Islet precursor cell (in vitro differentiated cells): ENCODE measurements at regions not wholly inside any gene's neighbourhood (a gene's known extent, or its start where the extent isn't known, plus 50 kb on each side); places are given as distances from the start of the nearest gene placed in this dataset.
A peak's percentile ranks its signal among the peaks of the same experiment; 100 is the strongest.

Experiments used
- DNase-seq: peaks from one replicate; pipeline ENCODE4 v3.0.0-alpha.2; 2018

DNA sequence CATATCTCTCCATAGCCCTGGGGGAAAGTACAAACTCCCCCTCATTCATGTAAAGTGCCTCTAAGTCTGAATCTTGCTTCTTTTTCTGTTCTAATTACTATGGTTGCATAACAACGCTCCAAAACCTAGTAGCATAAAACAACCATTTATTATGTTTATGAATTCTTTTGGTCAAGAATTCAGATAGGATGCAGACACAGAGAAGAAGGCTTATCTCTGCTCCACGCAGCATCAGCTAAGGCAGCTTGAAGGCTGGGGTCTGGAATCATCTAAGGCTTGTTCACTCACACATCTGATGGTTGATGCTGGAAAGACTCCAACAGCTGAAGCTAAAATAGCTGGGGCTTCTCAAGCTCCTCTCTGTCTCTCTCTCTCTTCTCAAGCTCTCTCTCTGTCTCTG is 564.5 kb downstream of the ZNF674 start:
- no peak for DNase-seq

DNA sequence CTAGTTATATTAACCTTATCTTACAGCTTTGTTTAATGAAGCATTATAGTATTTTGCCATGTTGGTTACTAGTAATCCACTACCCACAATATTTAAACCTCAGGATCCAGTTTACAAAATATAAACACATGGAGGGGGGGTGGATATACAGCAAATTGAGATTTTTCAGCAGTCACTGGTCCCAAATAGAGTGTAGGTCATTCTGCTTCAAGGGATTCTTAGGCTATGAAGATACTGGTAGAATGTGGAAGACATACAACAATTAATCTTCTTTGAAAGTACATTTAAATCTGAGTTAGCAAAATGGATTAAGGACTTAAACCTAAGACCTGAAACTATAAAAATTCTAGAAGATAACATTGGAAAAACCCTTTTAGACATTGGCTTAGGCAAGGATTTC is 569.6 kb downstream of the ZNF674 start:
- no peak for DNase-seq

DNA sequence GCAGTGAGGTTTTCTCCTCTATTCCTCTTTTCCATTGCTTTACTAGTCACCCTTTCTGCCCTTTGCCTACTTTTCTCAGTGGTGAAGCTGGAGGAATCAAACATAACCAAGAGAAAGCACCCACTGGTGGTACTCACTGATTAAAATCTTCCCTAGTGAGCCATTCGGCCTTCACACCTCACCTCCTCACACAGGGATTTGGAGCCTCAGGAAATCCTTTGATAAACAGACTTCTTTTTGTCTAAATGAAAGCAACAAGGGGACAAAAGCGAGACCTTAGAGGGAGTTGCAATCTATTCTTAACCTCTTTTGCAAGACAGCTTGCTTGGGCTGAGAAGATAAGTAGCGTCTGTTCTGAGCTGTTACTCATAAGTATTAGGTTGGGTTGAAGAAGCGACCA is 572.6 kb downstream of the ZNF674 start:
- DNase-seq, result no peak

DNA sequence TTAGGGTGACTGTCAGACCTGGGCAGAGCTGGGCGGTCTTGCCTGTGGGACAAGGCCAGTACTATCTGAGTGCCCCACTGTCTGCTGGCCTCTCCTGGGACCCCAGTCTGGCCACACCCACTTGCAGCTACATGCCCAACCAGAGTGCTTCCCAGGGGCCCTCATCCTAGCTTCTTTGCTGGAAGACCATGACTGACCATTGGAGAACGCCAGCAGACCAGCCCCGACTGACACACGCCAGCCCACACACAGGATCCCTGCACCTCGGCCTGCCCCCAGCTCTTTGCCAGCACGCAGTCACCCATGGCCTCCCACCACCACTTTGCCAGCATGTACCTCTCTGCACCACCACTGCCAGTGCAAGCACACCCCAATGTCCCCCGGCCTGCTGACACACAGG is 585.7 kb downstream of the ZNF674 start:
- DNase-seq, result no peak

DNA sequence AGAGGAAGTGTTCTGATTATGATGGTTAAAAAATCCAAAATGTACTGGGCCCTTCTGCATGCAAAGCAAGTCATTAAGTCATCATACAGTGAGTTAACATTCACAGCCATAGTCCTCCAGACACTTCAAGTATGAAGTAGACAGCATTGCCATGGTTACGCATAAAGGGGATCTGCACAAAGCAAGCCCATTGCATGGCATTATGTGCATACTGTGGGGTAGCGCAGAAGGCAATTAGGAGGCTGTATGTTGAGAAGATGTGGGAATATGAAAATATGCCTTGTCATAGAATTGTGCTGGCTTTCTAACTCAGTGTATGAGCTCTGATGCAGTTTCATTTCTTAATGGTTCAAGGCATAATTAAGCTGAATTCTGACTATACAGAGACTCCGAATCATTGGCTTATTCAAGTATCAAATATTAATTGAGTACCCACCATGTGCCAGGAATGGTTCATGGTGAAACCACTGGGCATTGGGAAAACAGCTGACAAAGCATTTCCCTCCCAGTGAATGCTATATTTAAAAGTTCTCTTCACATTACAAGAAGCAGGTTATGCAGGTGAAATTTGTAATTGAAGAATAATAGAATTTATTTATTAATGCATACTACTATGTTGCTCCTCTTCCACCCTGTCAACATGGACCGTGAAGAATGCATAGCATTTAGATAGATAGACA is 588.9 kb downstream of the ZNF674 start:
- no peak for DNase-seq

DNA sequence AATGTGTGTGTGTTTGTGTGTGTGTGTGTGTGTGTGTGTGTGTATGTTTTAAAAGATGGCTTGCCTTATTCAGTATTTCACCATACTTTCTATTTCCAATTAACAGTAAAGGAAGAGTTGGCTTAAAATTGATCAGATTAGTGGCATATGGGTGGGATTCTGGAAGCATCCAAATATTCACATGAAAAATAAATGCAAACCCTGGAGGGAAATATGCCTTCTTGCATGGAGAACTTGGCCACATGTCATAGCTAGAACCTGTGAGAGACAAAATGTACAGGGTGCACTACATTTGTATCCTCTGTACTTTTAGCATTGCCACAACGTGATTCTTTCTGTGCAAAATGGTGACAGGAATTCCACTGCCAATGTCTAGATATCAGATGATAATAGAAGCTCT is 589.6 kb downstream of the ZNF674 start:
- DNase-seq, result no peak

DNA sequence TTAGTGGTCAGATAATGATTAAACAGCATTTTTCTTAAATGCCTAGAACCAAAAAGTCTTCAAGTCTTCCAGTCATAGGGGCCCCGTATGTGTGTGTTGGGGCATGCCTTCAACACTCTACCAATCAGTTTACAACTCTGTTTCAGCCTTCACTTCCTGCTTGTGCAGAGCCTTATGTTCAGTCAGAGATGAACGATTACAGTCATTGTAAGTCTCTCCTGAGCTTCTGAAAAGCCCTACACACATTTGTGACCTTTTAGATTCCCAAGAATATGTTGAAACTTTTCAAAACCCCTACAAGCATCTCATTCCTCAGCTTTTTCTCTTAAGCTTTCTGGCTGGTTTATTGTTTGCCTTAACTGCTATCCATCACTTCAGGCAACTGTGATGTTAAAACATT is 591.2 kb downstream of the ZNF674 start:
- no peak for DNase-seq

DNA sequence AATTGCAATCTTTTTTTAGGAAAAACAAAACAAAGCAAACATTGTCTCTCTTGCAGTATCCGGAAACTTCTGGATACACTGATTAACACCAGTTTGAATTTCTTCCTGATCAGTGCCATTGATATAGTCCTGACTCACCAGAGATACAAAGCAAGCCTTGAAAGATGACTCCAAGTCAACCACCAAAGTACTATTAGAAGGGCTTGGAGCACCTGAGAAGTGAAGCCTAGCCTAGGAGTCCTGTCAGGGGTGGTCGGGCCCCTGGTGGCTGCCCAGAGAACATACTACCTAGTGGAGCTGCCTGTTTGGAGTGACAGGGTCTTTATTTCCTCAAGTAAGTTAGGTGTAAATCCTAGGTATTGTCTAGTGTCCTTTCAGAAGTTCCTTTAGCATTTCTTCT is 593.2 kb downstream of the ZNF674 start:
- no peak for DNase-seq

DNA sequence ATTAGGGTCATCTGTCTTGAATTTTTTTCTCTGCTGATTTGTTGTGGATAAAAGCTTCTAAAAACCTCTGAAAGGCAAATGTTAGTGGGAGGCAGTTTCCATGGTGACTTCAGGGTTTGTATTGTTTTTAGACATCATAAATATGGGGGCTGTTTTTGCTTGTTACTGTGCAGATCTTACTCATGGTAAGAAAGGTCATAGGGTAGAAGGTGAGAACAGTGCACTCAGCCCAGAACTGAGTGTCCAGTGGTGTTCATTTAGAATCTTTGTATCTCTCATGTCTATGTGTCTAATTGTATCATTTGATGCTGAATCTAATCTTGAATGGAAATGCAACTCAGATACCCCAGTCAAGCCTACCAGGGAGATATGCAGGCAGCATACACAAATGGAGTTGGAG is 609.8 kb downstream of the ZNF674 start:
- no peak for DNase-seq

DNA sequence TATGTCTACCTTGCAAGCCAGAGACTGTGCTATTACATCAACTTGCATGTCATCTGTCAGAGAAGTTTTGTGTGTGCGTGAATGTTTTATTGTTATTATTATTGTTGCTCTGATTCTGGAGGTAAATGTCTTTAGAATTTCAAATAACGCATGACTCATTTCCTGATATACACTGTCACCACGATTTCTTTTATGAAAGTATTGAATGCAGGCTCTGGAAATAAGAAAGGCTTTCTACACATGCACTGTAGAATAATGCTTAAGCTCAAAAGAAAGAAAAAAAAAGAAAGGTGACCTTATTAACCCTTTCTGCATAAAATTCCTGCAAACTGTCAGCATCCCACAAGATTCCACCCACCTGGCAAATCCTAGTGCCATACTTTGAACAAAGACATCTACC is 632.9 kb downstream of the ZNF674 start:
- DNase-seq, result no peak

DNA sequence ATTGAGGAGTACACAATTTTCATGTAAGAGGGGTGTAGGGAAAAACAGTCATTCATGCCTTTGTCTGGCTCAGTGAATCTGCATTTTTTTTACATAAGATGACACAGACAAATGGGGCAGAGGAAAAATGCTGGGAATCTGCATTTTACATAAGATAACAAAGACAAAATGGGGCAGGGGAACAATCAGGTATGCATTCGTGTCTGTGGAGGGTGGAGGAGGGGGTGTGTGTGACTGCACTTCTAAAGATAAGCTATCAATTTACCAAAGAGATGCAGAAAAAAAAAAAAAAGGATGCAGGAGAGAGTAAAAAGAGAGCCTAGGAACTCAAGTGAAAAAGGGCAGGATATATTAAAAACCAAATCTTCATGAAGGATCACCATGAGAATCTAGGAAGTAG is 637.4 kb downstream of the ZNF674 start:
- DNase-seq, result no peak

DNA sequence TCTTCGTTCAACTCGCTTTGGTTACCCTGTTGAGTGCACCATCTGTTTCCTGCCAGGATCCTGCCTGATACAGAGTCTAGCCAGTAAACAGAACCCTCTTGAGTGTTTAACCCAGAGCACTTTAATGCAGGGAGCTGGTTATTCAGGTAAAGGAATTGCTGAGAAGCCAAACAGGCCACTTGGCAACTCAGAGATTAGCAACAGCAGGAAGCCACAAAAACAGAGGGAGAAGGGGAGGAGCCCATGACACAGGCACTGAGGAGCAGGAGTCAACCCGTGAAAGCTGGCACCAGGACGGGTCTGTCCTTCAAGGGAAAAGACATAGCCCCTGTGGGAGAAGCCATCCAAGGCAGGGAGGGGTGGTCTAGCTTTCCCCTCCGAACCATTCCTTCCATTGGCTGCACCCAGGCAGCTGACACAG is 641.4 kb downstream of the ZNF674 start:
- DNase-seq, result peak; percentile 71

DNA sequence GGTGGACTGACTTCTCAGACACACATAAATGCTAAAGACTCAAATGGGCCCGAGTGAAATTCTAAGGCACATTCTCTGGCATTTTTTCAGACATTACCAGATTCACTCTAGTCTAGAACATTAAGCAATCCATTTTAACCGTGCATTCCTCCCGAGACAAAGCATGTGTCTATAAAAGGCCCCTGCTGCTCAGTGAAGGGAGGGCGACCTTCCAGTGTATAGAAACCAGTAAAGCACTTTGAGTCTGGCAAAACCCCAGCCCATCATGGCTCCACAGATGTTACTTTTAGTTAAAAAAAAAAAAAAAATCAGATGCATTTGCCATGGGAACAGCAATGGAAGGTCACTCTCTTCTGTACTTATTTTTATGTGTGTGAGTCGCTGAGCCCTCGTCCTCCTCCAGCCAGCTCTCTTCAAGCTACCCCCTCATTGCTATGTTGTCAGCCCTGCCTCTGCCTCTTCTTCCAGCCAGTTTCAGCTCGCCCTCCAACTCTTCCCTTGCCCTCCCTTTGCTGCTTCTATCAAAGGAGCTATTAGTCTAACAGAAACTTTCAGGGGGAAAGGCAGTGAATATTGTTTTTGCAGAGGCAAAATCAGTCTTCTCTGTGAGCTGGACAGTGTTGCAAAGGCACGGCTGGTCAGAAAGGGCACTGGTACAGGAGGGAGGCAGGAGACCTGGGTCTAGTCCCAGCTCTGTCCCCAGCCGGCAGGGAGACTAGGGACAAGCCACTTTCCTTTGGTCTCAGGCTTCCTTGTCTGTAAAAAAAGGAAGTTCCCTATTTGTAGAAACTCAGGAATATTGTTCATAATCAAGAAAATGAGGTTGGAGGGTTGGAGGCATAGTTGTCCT is 644.2 kb downstream of the ZNF674 start:
- DNase-seq, result no peak

DNA sequence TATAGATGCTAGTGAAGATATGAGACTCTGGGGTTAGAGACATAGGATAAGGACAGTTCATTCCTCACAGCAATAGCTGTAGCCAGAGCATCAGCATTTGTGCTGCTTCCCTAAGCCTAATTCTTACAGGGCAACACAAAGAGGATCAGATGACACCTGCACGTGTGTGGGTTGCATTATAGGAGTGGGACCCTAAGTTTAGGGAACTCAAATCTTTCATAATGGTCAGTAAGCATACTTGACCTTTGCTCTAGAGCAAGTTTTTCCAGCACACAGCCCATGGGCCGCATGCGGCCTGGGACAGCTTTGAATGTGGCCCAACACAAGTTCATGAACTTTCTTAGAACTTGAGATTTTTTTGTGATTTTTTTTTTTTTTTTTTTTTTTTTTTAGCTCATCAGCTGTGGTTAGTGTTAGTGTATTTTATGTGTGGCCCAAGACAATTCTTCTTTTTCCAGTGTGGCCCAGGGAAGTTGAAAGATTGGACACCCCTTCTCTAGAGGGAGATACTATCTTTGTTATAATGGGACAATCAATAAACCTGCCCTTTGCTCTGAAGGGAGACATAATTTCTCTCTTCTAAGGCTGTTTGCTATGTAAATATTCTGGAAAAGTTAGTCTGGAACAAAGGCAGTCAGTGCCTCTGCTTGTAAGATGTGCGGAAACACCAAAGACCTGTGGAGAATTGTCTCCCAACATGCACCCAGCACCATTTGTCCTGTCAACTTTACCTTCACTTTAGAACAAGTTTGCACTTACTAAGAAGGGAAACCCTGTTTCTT is 650.2 kb downstream of the ZNF674 start:
- DNase-seq, result no peak

DNA sequence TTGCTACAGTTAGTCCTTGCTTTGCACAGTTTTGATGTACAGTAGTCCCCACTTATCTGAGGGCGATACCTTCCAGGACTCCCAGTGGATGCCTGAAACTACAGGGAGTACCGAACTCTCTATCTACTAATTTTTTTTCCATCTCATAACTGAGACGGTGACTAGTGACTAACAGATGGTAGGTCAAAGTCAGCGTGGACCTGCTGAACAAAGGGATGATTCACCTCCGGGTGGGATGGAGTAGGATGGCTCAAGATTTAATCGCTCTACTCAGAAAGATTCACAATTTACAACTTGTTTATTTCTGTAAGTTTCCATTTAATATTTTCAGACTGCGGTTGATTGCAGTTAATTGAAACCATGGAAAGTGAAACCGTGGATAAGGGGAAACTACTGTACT is 655.8 kb downstream of the ZNF674 start:
- DNase-seq, result no peak

DNA sequence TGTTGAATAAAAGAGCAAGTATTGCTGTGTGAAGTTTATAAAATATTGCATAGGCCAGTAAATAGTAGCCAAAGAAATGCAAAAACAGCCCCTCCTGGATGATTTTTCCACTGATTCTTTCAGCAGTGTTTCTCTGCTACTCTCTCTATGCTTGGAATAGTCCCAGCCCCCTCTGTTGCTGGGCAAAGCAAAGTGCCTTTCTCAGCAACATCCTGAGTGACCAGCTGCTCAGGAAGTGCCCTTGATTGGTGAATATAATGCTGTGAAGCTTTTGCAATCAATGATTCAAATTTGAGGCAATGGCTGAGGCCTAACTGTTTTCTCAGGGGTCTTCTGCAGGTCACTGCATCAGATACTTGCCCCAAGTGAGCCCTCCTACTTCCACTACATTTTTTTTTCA is 656.7 kb downstream of the ZNF674 start:
- no peak for DNase-seq

DNA sequence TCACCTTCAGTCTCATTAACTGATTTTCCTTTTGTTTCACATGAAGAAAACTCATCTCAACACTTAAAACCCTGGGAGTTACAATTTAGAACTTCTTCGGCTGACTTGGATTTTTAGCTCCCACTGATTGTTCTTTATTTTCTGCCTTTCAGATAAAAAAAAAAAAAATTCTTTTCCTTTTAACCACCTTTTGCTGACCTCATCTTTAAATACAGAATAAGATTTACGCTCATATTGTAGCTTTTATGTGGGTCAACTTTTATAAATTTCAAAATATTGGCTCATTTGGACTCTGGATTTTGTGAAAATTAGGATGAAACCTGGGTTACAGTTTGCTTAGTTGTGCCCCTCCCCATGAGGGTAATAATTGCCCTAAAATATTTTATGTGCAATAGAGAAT is 659.3 kb downstream of the ZNF674 start:
- DNase-seq, result no peak

DNA sequence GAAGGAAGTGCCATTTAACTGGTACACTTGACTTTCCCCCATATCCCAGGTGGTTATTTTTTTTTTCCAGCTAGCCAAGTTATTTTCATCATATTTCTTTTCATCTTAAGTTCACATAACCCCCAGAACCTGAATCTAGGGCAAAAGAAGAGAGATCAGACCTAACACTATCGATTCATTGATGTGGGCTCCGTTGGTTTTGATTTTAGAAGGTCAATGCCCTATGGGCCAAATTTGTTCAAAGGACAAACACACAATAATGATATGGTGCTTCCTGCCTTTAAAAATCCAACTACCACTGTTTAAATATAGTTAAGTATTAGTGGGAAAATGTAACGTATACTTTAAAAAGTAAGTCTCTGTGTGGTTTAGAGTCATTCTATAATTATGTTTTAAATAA is 665.7 kb downstream of the ZNF674 start:
- DNase-seq, result no peak

DNA sequence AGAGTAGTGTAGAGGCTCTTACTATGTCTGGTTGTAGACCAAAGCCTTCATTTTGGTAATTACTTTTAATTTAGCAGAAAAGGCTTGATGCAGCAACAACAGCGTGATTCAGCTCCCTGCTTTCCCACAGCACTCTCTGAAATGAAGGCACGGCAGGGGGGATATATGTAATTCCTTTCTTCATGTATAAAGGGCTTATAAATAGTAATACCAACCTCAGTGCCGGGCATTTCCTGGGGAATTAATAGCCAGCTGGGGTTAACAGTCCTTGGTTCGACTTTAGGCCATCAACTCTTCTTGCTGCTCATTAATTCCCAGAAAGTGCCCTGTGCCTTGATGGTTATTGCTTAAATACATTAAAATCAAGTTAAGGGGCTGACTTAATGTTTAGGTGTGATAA is 669.0 kb downstream of the ZNF674 start:
- no peak for DNase-seq

DNA sequence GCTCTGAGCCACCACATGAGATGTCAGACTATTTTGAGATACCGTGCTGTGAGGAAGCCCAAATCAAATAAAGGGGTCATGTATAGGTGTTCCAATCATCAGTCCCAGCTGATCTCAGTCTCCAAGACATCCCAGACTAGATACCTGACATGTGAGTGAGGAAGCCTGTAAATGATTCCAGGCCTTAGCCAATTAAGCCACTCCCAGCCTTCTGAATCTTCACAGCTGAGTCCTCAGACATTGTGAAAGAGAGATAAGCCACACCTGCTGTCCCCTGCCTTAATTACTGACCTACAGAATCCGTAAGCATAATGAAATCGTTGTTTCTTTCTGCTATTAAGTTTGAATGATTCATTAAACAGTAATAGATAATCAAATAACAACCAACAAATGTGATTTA is 671.4 kb downstream of the ZNF674 start:
- DNase-seq, result no peak

DNA sequence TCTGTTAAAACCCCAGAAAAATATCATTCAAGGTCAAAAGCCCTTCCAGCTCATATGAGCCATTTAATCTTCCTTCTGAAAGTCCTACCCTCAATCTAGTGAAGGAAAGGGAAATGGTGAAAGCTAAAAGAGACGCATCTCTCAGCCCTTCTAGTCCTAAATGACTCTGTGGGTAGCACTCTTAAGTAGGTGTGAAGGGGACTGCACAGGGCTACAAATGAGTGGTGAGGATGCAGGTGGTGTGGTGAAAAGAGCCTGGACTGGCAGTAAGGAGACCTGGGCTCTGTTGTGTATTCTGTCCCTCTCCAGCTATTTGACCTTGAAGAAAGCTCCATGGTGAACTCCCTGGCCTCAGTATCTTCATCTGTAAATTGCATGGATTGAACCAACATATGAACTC is 671.8 kb upstream of the DIPK2B start:
- no peak for DNase-seq

DNA sequence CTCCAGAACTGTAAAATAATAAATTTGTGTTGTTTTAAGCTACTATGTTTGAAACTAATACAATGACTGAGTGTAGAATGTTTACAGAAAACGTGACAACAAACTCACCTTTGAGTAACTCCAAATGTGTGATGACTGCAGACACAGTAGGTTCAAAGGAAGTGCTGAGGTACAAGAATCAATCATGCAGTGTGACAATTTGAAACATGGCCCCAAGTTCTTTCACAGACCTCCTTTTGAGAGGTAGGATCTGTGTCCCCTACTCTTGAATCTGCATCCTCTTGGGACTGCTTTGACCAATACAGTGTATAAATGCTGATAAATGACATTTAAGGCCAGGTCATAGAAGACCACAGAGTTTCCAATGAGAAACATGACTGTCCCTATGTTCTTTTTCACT is 667.7 kb upstream of the DIPK2B start:
- no peak for DNase-seq

DNA sequence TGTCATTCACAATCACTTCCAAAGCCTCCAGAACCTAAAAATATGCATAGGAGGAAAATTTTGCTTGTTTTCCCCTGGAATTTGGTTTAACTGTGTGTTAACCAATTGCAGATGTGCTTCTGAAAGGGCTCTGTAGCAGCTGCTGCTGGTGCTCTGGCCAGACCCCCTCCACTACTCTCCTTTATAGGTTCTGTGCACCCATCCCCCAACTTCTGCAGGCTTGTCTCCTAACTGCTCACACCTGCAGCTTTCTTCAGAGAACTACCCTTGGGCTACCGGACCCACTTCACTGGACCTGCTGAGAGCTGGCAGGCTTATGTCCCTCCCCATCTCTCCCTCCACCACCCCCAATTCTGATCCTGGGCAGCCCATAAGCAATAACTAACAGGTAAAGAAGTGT is 662.1 kb upstream of the DIPK2B start:
- no peak for DNase-seq

DNA sequence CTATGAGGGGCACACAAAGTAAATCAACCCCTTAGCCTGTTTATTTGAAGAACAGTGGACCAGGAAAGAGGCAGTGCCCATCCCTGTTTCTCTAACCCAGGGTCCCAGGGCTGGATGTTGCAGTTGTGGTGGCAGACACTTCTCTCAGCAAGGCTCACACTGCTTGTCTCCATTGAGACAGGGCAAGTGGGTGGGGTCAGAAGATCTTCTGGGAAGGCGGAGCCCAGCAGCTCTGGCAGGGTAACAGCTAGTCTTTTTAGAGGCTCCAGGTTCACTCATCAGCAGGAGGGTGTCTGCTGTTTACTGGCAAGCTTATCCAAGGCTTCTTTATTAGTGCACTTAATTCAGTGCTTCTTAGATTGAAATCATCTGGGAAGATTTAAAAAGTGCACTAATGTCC is 659.8 kb upstream of the DIPK2B start:
- DNase-seq, result no peak
